ENCODE measurements at regions not wholly inside any gene's neighbourhood (a gene's known extent, or its start where the extent isn't known, plus 50 kb on each side); places are given as distances from the start of the nearest gene placed in this dataset.
"Not testable (repeated sequence)": the region's sequence is repeated elsewhere in the genome, so short reads cannot be mapped to it uniquely, and the experiment has no call there.

DNA sequence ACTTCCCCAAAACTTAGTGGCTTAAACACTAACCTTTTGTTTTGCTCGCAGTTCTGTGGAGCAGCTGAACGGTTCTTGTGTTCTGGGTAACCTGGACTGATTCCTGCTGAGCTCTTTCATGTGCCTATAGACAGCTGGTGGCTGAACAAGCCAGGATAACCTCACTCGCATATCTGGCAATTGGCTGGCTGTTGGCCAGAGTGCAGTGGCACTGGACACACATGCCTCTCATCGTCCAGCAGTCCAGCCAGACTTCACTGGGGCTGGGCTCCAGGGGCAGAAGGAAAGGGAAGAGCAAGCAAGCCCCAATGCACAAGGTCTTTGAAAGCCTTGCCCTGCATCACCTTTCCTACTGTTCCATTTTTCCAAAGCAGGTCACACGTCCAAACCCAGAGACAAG is 53.6 kb upstream of the GATA2 start:
- in situ Hi-C loops (cut with MboI) = no loop called here
- DNase-seq = no peak
- peaks cover 34% of the 10 kb centered on the region for H3K4me1 ChIP-seq (ENCODE audit: insufficient read depth)
- H3K4me2 ChIP-seq (ENCODE audit: unreplicated experiment) = no peak overlapping the region
- no peak overlapping the region for H3K9ac ChIP-seq
- TF ChIP-seq EZH2phosphoT487 (IDR thresholded peaks at IDR 0.05; ENCODE audit: insufficient read depth, low read depth) = no peak
- TF ChIP-seq EZH2 (IDR thresholded peaks at IDR 0.05; ENCODE audit: insufficient read depth, poor library complexity, severe bottlenecking) = no peak
- H3K79me2 ChIP-seq (ENCODE audit: insufficient read depth) = no peaks in the 10 kb centered on the region
- H4K20me1 ChIP-seq (ENCODE audit: insufficient read depth) = no peaks in the 10 kb centered on the region
- H2AFZ ChIP-seq = 0 out of 2 replicates have a peak overlapping the region, but pooled peaks have one; percentile 27
- no peaks in the 10 kb centered on the region for H3K36me3 ChIP-seq (ENCODE audit: low read depth)
- no peaks in the 10 kb centered on the region for H3K27me3 ChIP-seq (replicated peaks; ENCODE audit: insufficient read depth)
- no peaks in the 10 kb centered on the region for H3K9me2 ChIP-seq (ENCODE audit: insufficient read depth)
- no peak overlapping the region for H3K4me3 ChIP-seq
- H3K9me3 ChIP-seq (ENCODE audit: low read depth) = no peaks in the 10 kb centered on the region
- peaks cover 20% of the 10 kb centered on the region for H3F3A ChIP-seq (ENCODE audit: insufficient read depth)
- H3K27ac ChIP-seq = no peak overlapping the region
- WGBS, 2 experiments (ENCODE audit: low coverage in 1 of 2, low lambda C conversion rate in 2 of 2, missing lambda C conversion rate in 2 of 2) = 87 to 91% methylated on average over 5 of the region's 5 CpGs

GRCh38 chr3:128545120-128545752 is 52.2 kb upstream of the GATA2 start:
- peaks cover 20% of the 10 kb centered on the region for H3F3A ChIP-seq (ENCODE audit: insufficient read depth)
- no peaks in the 10 kb centered on the region for H3K36me3 ChIP-seq (ENCODE audit: low read depth)
- no peaks in the 10 kb centered on the region for H4K20me1 ChIP-seq (ENCODE audit: insufficient read depth)
- TF ChIP-seq EZH2phosphoT487 (IDR thresholded peaks at IDR 0.05; ENCODE audit: insufficient read depth, low read depth) = no peak
- H3K4me1 ChIP-seq (ENCODE audit: insufficient read depth) = peaks cover 34% of the 10 kb centered on the region
- H3K4me3 ChIP-seq = no peak overlapping the region
- H3K4me2 ChIP-seq (ENCODE audit: unreplicated experiment) = no peak overlapping the region
- DNase-seq = no peak
- no peaks in the 10 kb centered on the region for H3K27me3 ChIP-seq (replicated peaks; ENCODE audit: insufficient read depth)
- WGBS, 2 experiments (ENCODE audit: low coverage in 1 of 2, low lambda C conversion rate in 2 of 2, missing lambda C conversion rate in 2 of 2) = 79 to 80% methylated on average over 8 of the region's 8 CpGs
- H3K27ac ChIP-seq = no peak overlapping the region
- in situ Hi-C loops (cut with MboI) = no loop called here
- no peak overlapping the region for H2AFZ ChIP-seq
- H3K9ac ChIP-seq = no peak overlapping the region
- H3K9me3 ChIP-seq (ENCODE audit: low read depth) = no peaks in the 10 kb centered on the region
- no peaks in the 10 kb centered on the region for H3K9me2 ChIP-seq (ENCODE audit: insufficient read depth)
- H3K79me2 ChIP-seq (ENCODE audit: insufficient read depth) = no peaks in the 10 kb centered on the region

GRCh38 chr3:128544190-128544589 is 51.2 kb upstream of the GATA2 start:
- Histone ChIP-seq H3K27me3 (replicated peaks; ENCODE audit: insufficient read depth) (no peaks in the 10 kb centered on the region), H2AFZ (no peak overlapping the region), H3K27ac (no peak overlapping the region), H3K4me1 (ENCODE audit: insufficient read depth) (peaks cover 28% of the 10 kb centered on the region), H3K9me2 (ENCODE audit: insufficient read depth) (no peaks in the 10 kb centered on the region), H3F3A (ENCODE audit: insufficient read depth) (peaks cover 20% of the 10 kb centered on the region), H3K4me2 (ENCODE audit: unreplicated experiment) (no peak overlapping the region), H3K4me3 (no peak overlapping the region), H4K20me1 (ENCODE audit: insufficient read depth) (no peaks in the 10 kb centered on the region), H3K9me3 (ENCODE audit: low read depth) (no peaks in the 10 kb centered on the region), H3K79me2 (ENCODE audit: insufficient read depth) (no peaks in the 10 kb centered on the region), H3K36me3 (ENCODE audit: low read depth) (no peaks in the 10 kb centered on the region), H3K9ac (no peak overlapping the region)
- in situ Hi-C loops (cut with MboI) = no loop called here
- no peak for DNase-seq
- TF ChIP-seq EZH2phosphoT487 (IDR thresholded peaks at IDR 0.05; ENCODE audit: insufficient read depth, low read depth) = no peak
- TF ChIP-seq EZH2 (IDR thresholded peaks at IDR 0.05; ENCODE audit: insufficient read depth, poor library complexity, severe bottlenecking) = no peak

DNA sequence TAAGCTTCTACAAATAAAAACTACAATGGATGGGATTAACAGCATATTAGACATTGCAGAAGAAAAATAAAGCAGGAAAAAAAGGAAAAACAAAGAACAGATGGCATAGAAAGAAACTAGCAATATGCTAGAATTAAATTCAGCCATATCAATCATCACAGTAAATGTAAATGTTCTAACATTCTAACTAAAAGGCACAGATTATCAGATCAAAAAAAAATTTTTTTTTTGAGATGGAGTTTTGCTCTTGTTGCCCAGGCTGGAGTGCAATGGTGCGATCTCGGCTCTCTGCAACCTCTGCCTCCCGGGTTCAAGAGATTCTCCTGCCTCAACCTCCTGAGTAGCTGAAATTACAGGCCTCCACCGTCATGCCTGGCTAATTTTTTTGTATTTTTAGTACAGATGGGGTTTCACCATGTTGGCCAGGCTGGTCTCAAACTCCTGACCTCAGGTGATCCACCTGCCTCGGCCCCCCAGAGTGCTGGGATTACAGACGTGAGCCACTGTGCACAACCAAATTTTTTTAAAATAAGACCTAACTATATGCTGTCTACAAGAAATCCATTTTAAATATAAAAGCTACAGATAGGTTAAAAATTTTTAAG is 50.7 kb upstream of the GATA2 start:
- Histone ChIP-seq H3F3A (ENCODE audit: insufficient read depth) (peaks cover 16% of the 10 kb centered on the region), H3K4me1 (ENCODE audit: insufficient read depth) (peaks cover 23% of the 10 kb centered on the region)
- H2AFZ ChIP-seq; H3K36me3 ChIP-seq (ENCODE audit: low read depth); H3K9me3 ChIP-seq (ENCODE audit: low read depth); H3K4me3 ChIP-seq; DNase-seq; H3K9me2 ChIP-seq (ENCODE audit: insufficient read depth); H3K27ac ChIP-seq; H4K20me1 ChIP-seq (ENCODE audit: insufficient read depth); in situ Hi-C loops (cut with MboI); H3K79me2 ChIP-seq (ENCODE audit: insufficient read depth); H3K27me3 ChIP-seq (replicated peaks; ENCODE audit: insufficient read depth); H3K9ac ChIP-seq; H3K4me2 ChIP-seq (ENCODE audit: unreplicated experiment): not testable (repeated sequence)
- 65 to 66% methylated on average over 6 of the region's 6 CpGs for WGBS, 2 experiments (ENCODE audit: low coverage in 1 of 2, low lambda C conversion rate in 2 of 2, missing lambda C conversion rate in 2 of 2)

Measured in GM23248 (cell line).